HG03342 (cell line): ENCODE measurements at regions not wholly inside any gene's neighbourhood (a gene's known extent, or its start where the extent isn't known, plus 50 kb on each side); places are given as distances from the start of the nearest gene placed in this dataset.
"Not testable (repeated sequence)": the region's sequence is repeated elsewhere in the genome, so short reads cannot be mapped to it uniquely, and the experiment has no call there.

Experiments used
- ATAC-seq: cut with Tn5 transposase; IDR thresholded peaks from one replicate; pipeline ENCODE4 v1.9.1; 2021; ENCODE audit warnings: mild to moderate bottlenecking, moderate library complexity; ENCODE audit not compliant: unreplicated experiment

DNA sequence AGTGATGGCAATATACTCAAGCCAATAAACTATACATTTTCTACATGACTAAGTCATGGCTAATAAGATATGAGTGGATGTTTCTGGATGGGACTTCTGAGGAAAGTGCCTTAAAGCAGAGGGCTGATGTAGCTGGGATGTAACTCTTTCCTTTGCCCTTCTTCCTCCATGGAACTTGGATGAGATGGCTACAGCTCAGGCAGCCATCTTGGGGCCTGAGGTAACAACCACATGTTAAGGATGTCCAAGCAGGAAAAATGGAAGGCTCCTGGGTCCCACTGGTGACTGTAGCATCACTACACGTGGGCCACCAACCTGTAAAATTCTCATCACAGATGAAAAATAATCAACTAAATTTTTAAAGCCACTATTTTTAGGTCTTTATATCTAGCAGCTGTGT, 54.4 kb upstream of the GRIP1 start:
- no peak for ATAC-seq

DNA sequence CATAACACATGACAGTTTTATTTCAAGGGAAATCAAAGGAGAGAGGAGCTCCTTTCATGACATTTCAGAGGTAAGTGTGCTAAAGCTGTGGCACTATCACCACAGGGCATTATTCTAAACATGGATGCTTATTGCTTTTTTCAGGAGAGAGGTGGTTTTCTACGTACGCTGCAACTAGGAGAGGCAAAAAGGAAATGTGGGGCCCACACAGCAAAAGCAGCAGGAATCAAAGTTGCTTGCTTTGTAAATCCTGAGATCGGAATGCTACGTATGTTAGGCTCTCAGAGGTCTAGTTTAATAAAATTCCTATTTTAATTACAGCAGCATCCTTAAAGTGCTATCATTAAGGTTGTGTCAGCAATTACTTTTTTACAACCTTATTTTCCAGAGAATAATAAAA, 55.0 kb upstream of the GRIP1 start:
- no peak for ATAC-seq

DNA sequence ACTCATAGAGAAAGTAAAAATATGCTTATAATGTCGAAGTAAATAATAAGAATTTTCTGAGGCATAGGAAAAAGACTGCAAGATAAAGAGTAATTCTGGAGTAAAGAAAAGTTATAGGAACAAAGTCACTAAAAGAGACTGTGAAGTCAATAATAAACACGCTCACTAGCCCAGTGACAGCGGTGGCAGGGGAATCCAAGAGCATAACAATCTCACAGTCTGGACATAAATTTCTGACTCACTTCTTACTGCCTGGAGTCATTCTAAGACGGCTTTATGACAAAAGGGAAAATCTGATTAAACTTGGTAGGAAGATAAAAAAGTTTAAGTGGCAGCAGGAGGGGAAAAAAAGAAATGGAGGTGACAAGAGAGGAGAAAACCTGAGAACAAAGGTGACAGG, 56.4 kb upstream of the GRIP1 start:
- ATAC-seq = no peak

DNA sequence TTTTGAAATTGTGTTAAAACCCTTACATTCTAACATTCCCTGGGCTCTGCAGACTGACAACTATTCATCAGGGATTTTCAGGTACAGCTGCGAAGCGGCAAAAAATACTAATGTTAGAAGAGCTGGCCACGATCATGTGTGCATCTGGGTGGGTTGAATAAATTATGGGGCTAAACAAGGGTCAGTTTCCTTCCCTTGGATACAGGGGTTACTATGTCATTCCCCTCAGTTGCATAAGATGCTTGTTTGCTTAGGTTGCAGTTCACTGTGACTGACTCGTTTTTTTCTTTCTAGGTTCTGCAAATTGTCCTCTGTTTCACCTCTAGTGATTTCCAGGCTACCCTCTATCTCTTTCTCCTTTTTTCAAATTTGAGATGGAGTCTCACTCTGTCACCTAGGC, 58.1 kb upstream of the GRIP1 start:
- ATAC-seq = no peak

GRCh38 chr12:66739266-66739665, 60.4 kb upstream of the GRIP1 start:
- ATAC-seq = no peak

DNA sequence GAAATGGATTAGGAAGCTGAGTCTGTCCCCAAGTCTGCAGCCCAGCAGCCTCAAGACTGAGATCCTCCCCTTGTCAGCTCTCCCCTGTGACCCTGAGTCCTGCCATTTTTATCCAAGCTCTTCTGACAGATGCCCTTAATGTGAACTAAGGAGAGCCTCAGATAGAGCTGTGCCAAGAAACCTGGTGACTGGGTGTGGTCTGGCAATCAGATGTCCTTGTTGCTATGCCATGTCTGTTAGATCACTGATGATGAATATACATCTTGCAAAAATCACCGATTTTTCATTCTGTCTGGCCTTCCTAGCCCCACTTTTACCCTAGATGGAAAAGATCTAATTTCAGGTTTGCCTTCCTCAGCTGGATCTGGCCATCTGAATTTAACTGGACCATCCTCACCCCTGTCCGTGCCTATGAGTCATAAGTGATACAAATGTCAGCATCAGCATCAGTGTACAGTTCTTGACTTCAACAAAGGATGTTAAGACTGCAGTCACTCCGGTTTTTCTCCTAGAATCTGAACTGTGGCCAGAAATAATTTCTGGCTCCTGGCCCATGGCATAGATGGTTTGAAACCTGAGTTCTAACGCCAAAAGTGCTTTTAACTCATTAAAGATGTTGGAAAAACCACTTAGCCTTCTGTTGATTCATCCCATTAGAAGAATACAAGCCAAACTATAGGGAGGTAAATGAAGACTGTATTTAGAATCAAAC, 61.2 kb upstream of the GRIP1 start:
- ATAC-seq = no peak

- ATAC-seq = no peak
Measured at GRCh38 chr12:66740732-66741131, 61.9 kb upstream of the GRIP1 start.

DNA sequence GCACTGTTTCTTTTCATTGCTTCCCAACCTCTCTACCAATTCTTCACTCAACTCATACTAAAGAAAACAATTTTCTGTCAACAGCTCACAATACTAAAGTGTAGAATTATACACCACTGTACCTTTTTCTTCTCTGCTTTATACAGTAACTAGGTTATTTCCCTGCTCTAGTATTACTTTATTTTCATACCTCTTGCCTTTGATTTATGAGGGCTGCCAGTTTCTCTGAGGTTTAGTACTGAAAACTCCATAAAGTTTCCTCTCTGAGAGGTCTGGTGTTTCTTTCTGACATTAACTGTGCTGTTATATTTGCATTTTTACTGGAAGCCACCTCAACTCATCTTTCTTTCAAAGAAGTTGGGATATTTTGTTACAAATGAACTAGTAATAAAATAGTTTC, 63.0 kb upstream of the GRIP1 start:
- no peak for ATAC-seq

DNA sequence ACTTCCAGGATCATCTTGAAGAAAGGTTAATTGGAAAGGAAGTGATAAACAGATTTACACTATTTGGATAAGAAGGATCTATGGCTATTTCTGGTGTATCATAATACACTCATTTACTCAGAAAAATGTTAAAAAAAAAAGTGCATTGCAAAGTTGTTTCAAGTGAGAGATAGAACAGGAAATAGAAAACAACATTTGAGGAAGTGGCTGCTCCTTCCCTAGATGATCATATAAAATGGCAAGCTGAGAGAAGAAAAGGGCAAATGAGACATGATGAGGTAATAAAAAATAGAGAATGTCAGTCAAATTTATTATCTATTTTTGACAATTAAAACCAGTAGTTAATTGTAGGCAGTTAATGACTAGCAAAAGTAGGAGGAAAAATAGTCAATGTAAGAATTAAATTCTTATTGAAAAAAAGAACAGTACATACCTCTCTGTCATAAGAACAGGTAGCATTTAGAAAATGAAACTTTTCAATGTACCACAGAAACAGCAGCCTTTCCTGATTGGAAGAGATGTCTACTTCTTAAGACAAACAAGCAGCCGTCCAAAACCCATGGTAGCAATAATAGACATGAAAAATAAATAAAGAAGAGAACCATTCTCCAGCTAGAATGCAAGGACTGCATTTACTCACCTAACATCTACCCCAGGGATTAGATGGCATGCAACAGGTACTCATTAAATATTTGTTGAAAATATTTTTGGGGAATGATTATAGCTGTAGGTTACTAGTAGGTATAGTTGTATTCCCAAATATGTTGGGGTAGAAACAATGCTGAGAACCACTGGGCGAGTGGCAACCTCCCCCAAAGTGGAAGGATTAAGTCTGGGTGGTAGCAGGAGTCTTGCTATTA, 63.9 kb upstream of the GRIP1 start:
- ATAC-seq = no peak

GRCh38 chr12:66744461-66744860, 65.6 kb upstream of the GRIP1 start:
- ATAC-seq = no peak

DNA sequence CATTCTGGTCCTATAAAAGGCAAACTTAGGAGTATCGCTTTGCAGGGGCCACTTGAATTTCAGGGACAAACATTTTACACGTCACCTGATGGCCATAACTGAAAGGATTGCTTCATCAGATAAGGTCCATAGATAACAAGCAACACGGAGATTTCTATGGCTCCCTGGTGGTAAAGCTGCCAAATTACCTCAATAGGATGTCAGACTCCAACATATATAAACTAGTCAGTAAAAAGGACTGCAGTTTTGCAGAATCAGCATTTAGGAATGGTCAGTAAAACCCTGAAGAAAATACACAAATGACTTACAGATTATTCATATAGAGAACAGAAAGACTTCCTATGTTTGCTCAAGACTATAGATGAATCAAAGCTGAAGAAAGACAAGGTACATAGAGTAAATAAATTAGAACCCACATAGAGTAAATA, 66.1 kb upstream of the GRIP1 start:
- ATAC-seq = no peak

- ATAC-seq = no peak
Measured at GRCh38 chr12:66746489-66747201, 67.8 kb upstream of the GRIP1 start.

- no peak for ATAC-seq
Measured at GRCh38 chr12:66751432-66752113, 72.7 kb upstream of the GRIP1 start.

- ATAC-seq = no peak
Measured at GRCh38 chr12:66753810-66754209, 74.9 kb upstream of the GRIP1 start.

DNA sequence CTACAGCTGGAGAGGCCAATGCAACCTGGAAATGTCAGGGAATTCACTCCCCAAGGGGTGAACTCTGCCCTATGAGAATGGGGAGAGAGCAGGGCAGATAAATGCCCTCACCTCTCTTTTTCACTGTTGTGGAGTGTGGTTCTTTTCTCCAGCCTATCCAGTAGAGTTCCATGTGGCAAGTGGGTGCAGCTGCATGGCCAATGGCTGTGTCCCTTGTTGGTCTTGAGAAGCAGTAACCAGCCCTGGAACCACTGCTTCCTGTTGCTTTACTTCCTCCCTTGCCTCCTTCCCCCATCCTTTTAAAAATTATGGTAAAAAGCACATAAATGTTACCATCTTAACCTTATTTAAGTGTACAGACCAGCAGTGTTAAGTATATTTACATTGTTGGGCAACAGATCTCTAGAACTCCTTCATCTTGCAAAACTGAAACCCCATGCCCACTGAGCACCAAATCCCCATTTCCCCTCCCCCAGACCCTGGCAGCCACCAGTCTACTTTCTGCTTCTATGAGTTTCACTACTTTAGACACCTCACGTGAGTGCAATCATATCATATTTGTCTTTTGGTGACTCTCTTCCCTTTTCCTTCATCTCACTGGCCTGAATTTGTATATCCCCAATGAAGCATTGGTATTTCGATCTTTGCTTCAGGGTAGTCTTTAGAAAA, 77.0 kb upstream of the GRIP1 start:
- no peak for ATAC-seq

GRCh38 chr12:66756631-66757030, 77.8 kb upstream of the GRIP1 start:
- ATAC-seq = no peak

GRCh38 chr12:66760122-66760521, 81.2 kb upstream of the GRIP1 start:
- ATAC-seq = not testable (repeated sequence)

DNA sequence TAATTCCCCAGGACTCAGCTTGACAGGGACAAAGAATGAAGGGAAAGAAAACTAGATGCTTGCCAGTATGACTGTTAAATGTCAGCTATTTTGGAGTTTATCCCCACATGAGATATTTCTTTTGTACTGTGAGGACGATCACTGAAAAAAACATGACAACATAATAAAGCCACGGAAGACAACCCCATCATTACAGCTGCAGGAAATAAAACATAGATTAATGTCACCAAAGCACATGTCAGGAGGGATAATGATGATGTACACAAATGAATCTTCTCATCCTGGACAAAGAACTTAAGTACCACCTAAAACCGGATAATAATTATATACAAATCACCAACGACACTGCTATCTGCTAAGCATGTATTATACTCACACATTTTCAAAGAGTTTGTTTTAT, 84.6 kb upstream of the GRIP1 start:
- no peak for ATAC-seq

DNA sequence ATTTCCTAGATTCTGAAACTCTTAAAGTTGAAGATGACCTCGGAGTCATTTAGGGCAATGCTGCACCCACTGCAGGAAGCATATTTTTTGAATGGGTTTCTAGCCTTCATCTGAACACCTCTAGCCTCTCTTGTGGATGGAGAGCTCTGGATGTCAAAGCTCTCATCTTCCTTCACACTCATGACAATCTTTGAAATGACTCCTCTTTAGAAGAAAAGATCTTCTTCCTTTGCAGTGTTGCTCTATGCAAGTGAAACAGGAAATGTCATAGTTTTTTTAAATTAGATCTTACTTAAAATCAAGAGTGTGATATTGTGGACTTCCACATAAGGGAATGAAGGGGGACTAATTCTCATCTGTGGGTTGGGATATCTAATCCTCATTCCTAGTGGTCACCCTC, 86.3 kb upstream of the GRIP1 start:
- no peak for ATAC-seq

DNA sequence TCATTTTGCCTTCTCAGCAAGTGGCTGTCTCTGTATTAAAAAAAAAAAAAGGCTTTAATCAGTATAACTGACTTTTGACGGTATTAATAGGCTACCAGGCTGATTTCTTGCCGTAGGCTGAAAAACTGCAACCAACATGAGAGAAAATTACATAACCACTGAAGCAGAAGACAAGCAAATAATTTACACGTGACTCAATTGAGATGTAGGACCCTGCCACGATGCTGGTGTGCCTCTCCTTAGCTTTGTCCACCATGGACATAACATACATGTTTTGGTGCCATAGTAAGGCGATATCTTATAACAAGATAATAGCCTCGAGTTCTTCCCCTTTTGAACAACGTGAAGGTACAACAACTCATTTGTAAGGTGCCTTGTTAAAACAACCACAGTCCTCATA, 88.7 kb upstream of the GRIP1 start:
- ATAC-seq = no peak

- no peak for ATAC-seq
Measured at GRCh38 chr12:66768293-66768692, 89.4 kb upstream of the GRIP1 start.
